Progenitor cell of endocrine pancreas (in vitro differentiated cells): ENCODE measurements at regions not wholly inside any gene's neighbourhood (a gene's known extent, or its start where the extent isn't known, plus 50 kb on each side); places are given as distances from the start of the nearest gene placed in this dataset.

Source experiments
- DNase-seq: peaks from one replicate; pipeline ENCODE4 v3.0.0; 2021; ENCODE audit warnings: low spot score; ENCODE audit not compliant: unreplicated experiment
- H3K27ac Mint-ChIP-seq: 2 replicates; pipeline ENCODE4 v1.8.0; 2021; ENCODE audit warnings: mild to moderate bottlenecking, moderate library complexity, mixed read lengths
- H3K27me3 Mint-ChIP-seq: 2 replicates; pipeline ENCODE4 v1.8.0; 2021; ENCODE audit warnings: mixed read lengths
- H3K36me3 Mint-ChIP-seq: 2 replicates; pipeline ENCODE4 v1.8.0; 2022; ENCODE audit warnings: mixed read lengths; ENCODE audit not compliant: insufficient read depth
- H3K4me1 Mint-ChIP-seq: 2 replicates; pipeline ENCODE4 v1.8.0; 2021; ENCODE audit warnings: low read depth, mixed read lengths
- H3K4me3 Mint-ChIP-seq: 2 replicates; pipeline ENCODE4 v1.8.0; 2021; ENCODE audit warnings: low read depth, mild to moderate bottlenecking, moderate library complexity, mixed read lengths
- H3K9me3 Mint-ChIP-seq: 2 replicates; pipeline ENCODE4 v1.8.0; 2021; ENCODE audit warnings: low read depth, mixed read lengths
- CTCF ChIP-seq: fragments of 200-600 bp; sonication (generic); IDR thresholded peaks from one replicate; pipeline ENCODE4 v1.5.0; 2021; ENCODE audit warnings: antibody characterized with exemption, mild to moderate bottlenecking; ENCODE audit not compliant: unreplicated experiment

DNA sequence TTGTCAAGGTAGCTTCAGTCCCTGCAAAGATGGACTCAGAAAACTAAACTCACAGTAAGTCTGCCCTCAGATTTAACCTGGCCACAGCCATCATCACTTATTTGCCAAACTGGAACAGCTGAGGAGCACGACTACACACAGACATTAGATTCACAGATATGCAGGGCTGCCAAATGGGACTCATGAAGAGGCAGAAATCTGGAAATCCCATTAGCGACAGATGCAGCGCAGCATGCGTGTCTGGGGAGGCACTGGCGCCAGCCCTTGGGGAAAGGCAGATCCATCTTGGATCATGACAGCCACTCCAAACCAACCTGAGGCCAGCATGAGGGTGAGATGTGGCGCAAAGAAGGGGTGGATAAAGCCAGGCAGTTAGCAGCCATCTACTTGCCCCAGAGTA, 160.7 kb upstream of the TSC22D2 start:
- H3K4me3 Mint-ChIP-seq = no peak overlapping the region
- no peak overlapping the region for H3K27ac Mint-ChIP-seq
- H3K4me1 Mint-ChIP-seq = peaks cover 22% of the 10 kb centered on the region
- H3K9me3 Mint-ChIP-seq = no peaks in the 10 kb centered on the region
- TF ChIP-seq CTCF = no peak
- no peaks in the 10 kb centered on the region for H3K27me3 Mint-ChIP-seq
- no peaks in the 10 kb centered on the region for H3K36me3 Mint-ChIP-seq
- DNase-seq = no peak

- Mint-ChIP-seq H3K27me3 (no peaks in the 10 kb centered on the region), H3K9me3 (no peaks in the 10 kb centered on the region), H3K4me1 (peaks cover 7% of the 10 kb centered on the region), H3K4me3 (no peak overlapping the region), H3K27ac (no peak overlapping the region), H3K36me3 (no peaks in the 10 kb centered on the region)
- no peak for DNase-seq
- no peak for TF ChIP-seq CTCF
Observed at GRCh38 chr3:150243466-150243865, 164.6 kb upstream of the TSC22D2 start.

DNA sequence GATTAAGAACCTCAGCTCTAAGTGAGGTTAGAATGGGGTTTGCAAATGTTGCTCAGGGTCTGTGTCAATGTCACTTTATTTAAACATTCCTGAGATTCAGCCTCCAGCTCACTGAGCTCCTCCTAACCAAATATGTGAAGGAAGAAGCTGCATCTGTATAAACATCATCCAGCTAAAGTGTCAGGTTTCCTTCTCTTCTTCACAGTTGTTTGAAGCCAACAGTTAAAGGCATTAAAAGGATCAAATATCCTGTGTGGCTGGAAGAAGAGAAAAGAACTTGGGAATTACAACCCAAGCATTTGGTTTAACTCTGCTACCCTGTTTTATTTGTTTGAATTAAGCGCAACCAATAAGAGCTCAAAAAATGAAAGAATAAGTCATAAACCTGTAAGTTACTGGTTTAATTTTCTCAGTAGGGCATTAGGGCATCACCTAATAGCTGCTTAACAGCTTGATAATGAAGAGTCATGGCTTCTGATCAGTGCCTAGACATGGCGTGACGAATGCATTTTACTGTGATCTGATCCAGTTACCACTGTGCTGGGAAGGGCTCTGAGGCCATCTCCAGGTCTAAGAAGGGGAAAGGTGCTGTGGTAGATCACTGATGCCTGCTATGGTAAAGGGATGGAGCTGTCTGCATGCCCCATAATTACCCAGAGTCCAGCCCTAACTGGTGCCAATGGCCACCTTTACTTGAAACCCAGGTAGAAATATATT, 165.7 kb upstream of the TSC22D2 start:
- no peak for TF ChIP-seq CTCF
- no peaks in the 10 kb centered on the region for H3K36me3 Mint-ChIP-seq
- DNase-seq = no peak
- no peak overlapping the region for H3K27ac Mint-ChIP-seq
- H3K27me3 Mint-ChIP-seq = peaks cover 3% of the 10 kb centered on the region
- no peak overlapping the region for H3K4me3 Mint-ChIP-seq
- H3K4me1 Mint-ChIP-seq = peaks cover 7% of the 10 kb centered on the region
- no peaks in the 10 kb centered on the region for H3K9me3 Mint-ChIP-seq

- no peaks in the 10 kb centered on the region for H3K9me3 Mint-ChIP-seq
- peaks cover 7% of the 10 kb centered on the region for H3K4me1 Mint-ChIP-seq
- peaks cover 3% of the 10 kb centered on the region for H3K27me3 Mint-ChIP-seq
- no peak for DNase-seq
- H3K36me3 Mint-ChIP-seq = no peaks in the 10 kb centered on the region
- no peak overlapping the region for H3K4me3 Mint-ChIP-seq
- H3K27ac Mint-ChIP-seq = no peak overlapping the region
- TF ChIP-seq CTCF = no peak
Observed at GRCh38 chr3:150240891-150241290, 167.2 kb upstream of the TSC22D2 start.

GRCh38 chr3:150239766-150240165, 168.3 kb upstream of the TSC22D2 start:
- Mint-ChIP-seq H3K27me3 (peaks cover 3% of the 10 kb centered on the region), H3K9me3 (no peaks in the 10 kb centered on the region), H3K4me1 (peaks cover 7% of the 10 kb centered on the region), H3K36me3 (no peaks in the 10 kb centered on the region), H3K27ac (no peak overlapping the region), H3K4me3 (no peak overlapping the region)
- no peak for TF ChIP-seq CTCF
- DNase-seq = no peak
